Neural progenitor cell (in vitro differentiated cells): ENCODE measurements at regions not wholly inside any gene's neighbourhood (a gene's known extent, or its start where the extent isn't known, plus 50 kb on each side); places are given as distances from the start of the nearest gene placed in this dataset.
"Not testable (repeated sequence)": the region's sequence is repeated elsewhere in the genome, so short reads cannot be mapped to it uniquely, and the experiment has no call there.

Experiments used
- DNase-seq: peaks from one replicate; pipeline ENCODE4 v3.0.0-alpha.2; 2016; ENCODE audit warnings: low spot score
- H2AFZ ChIP-seq: fragments of 200-600 bp; sonication (generic); replicated peaks from 2 replicates; pipeline ENCODE4 v1.6.1; 2016; ENCODE audit warnings: antibody characterized with exemption
- H3F3A ChIP-seq: fragments of 200-600 bp; sonication (generic); 2 replicates; pipeline ENCODE4 v1.6.1; 2016; ENCODE audit warnings: antibody characterized with exemption, low read depth
- H3K27ac ChIP-seq: fragments of 200-600 bp; sonication (generic); 2 replicates; pipeline ENCODE4 v1.5.1; 2016; ENCODE audit warnings: mild to moderate bottlenecking
- H3K27me3 ChIP-seq: fragments of 200-600 bp; sonication (generic); 2 replicates; pipeline ENCODE4 v1.6.1; 2016; ENCODE audit warnings: mild to moderate bottlenecking, moderate library complexity
- H3K36me3 ChIP-seq: fragments of 200-600 bp; sonication (generic); 2 replicates; pipeline ENCODE4 v1.5.1; 2016
- H3K4me1 ChIP-seq: fragments of 200-600 bp; sonication (generic); 2 replicates; pipeline ENCODE4 v1.6.1; 2016; ENCODE audit warnings: mixed run types
- H3K4me2 ChIP-seq: fragments of 200-600 bp; sonication (generic); 2 replicates; pipeline ENCODE4 v1.6.1; 2016
- H3K4me3 ChIP-seq: fragments of 200-600 bp; sonication (generic); 2 replicates; pipeline ENCODE4 v1.5.1; 2016
- H3K79me2 ChIP-seq: fragments of 200-600 bp; sonication (generic); 2 replicates; pipeline ENCODE4 v1.6.1; 2016; ENCODE audit warnings: low read depth
- H3K9ac ChIP-seq: fragments of 200-600 bp; sonication (generic); 2 replicates; pipeline ENCODE4 v1.6.1; 2016
- H3K9me3 ChIP-seq: fragments of 200-600 bp; sonication (generic); 2 replicates; pipeline ENCODE4 v1.5.1; 2016; ENCODE audit warnings: low read depth
- H4K20me1 ChIP-seq: fragments of 200-600 bp; sonication (generic); 2 replicates; pipeline ENCODE4 v1.6.1; 2016; ENCODE audit warnings: low read depth
- H3K27ac Mint-ChIP-seq: 3 replicates; pipeline ENCODE4 v1.8.0; 2021; ENCODE audit warnings: mixed read lengths
- H3K27me3 Mint-ChIP-seq: 2 replicates; pipeline ENCODE4 v1.8.0; 2022; ENCODE audit warnings: low read depth, mild to moderate bottlenecking, inconsistent platforms, moderate library complexity, mixed read lengths; ENCODE audit not compliant: insufficient read depth
- H3K36me3 Mint-ChIP-seq: 3 replicates; pipeline ENCODE4 v1.8.0; 2021; ENCODE audit warnings: mixed read lengths
- H3K4me1 Mint-ChIP-seq: 3 replicates; pipeline ENCODE4 v1.8.0; 2021; ENCODE audit warnings: mixed read lengths
- H3K4me3 Mint-ChIP-seq: 3 replicates; pipeline ENCODE4 v1.8.0; 2021; ENCODE audit warnings: mild to moderate bottlenecking, moderate library complexity, mixed read lengths
- H3K9me3 Mint-ChIP-seq: 3 replicates; pipeline ENCODE4 v1.8.0; 2020; ENCODE audit warnings: mixed read lengths
- EZH2 ChIP-seq: fragments of 200-600 bp; sonication (generic); IDR thresholded peaks from 2 replicates; pipeline ENCODE4 v1.6.1; 2017; ENCODE audit warnings: antibody characterized with exemption, mild to moderate bottlenecking, moderate library complexity
- EZH2phosphoT487 ChIP-seq: fragments of 200-600 bp; sonication (generic); IDR thresholded peaks from 2 replicates; pipeline ENCODE4 v1.6.1; 2017; ENCODE audit warnings: antibody characterized with exemption
- TF ChIP-seq, protein P1 (sequence below): fragments of 200-600 bp; sonication (generic); IDR thresholded peaks from 2 replicates; pipeline ENCODE4 v1.5.1; 2017; ENCODE audit warnings: antibody characterized with exemption, mild to moderate bottlenecking

GRCh38 chr2:188036786-188037185, 254.9 kb upstream of the GULP1 start:
- H3K4me1 Mint-ChIP-seq, H3K4me3 ChIP-seq, H2AFZ ChIP-seq, DNase-seq, H3K4me3 Mint-ChIP-seq, H3K4me2 ChIP-seq, H3K27me3 Mint-ChIP-seq, H3K27me3 ChIP-seq, H3K79me2 ChIP-seq, H3K9ac ChIP-seq, H4K20me1 ChIP-seq, H3K36me3 Mint-ChIP-seq, H3K9me3 Mint-ChIP-seq, H3K27ac ChIP-seq, H3K36me3 ChIP-seq, H3K27ac Mint-ChIP-seq, H3F3A ChIP-seq, H3K9me3 ChIP-seq: not testable (repeated sequence)
- peaks cover 33% of the 10 kb centered on the region for H3K4me1 ChIP-seq

GRCh38 chr2:188039307-188039706, 252.4 kb upstream of the GULP1 start:
- H3K4me3 Mint-ChIP-seq = no peak overlapping the region
- no peak overlapping the region for H3K9ac ChIP-seq
- H3K36me3 ChIP-seq = no peaks in the 10 kb centered on the region
- H3K27ac Mint-ChIP-seq = no peak overlapping the region
- no peaks in the 10 kb centered on the region for H3K36me3 Mint-ChIP-seq
- DNase-seq = no peak
- H3K27ac ChIP-seq = no peak overlapping the region
- peaks cover 3% of the 10 kb centered on the region for H3K27me3 Mint-ChIP-seq
- H3K27me3 ChIP-seq = no peaks in the 10 kb centered on the region
- H3K4me1 ChIP-seq = peaks cover 9% of the 10 kb centered on the region
- H3K79me2 ChIP-seq = peaks cover 4% of the 10 kb centered on the region
- no peaks in the 10 kb centered on the region for H3K4me1 Mint-ChIP-seq
- H3K4me2 ChIP-seq = no peak overlapping the region
- H3K9me3 ChIP-seq = no peaks in the 10 kb centered on the region
- H4K20me1 ChIP-seq = no peaks in the 10 kb centered on the region
- no peak overlapping the region for H2AFZ ChIP-seq
- H3F3A ChIP-seq = no peaks in the 10 kb centered on the region
- no peaks in the 10 kb centered on the region for H3K9me3 Mint-ChIP-seq
- H3K4me3 ChIP-seq = no peak overlapping the region
- TF ChIP-seq EZH2 = no peak
- TF ChIP-seq EZH2phosphoT487 = no peak
- TF ChIP-seq, protein P1, sequence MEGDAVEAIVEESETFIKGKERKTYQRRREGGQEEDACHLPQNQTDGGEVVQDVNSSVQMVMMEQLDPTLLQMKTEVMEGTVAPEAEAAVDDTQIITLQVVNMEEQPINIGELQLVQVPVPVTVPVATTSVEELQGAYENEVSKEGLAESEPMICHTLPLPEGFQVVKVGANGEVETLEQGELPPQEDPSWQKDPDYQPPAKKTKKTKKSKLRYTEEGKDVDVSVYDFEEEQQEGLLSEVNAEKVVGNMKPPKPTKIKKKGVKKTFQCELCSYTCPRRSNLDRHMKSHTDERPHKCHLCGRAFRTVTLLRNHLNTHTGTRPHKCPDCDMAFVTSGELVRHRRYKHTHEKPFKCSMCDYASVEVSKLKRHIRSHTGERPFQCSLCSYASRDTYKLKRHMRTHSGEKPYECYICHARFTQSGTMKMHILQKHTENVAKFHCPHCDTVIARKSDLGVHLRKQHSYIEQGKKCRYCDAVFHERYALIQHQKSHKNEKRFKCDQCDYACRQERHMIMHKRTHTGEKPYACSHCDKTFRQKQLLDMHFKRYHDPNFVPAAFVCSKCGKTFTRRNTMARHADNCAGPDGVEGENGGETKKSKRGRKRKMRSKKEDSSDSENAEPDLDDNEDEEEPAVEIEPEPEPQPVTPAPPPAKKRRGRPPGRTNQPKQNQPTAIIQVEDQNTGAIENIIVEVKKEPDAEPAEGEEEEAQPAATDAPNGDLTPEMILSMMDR = no peak

GRCh38 chr2:188042412-188042811, 249.3 kb upstream of the GULP1 start:
- Mint-ChIP-seq H3K9me3 (peaks cover 2% of the 10 kb centered on the region), H3K36me3 (no peaks in the 10 kb centered on the region), H3K27ac (no peak overlapping the region), H3K4me3 (no peak overlapping the region), H3K4me1 (no peaks in the 10 kb centered on the region), H3K27me3 (peaks cover 3% of the 10 kb centered on the region)
- H3K4me1 ChIP-seq = no peaks in the 10 kb centered on the region
- H3K4me2 ChIP-seq = no peak overlapping the region
- no peak overlapping the region for H3K4me3 ChIP-seq
- no peak for DNase-seq
- no peaks in the 10 kb centered on the region for H3K36me3 ChIP-seq
- TF ChIP-seq EZH2 (no peak), EZH2phosphoT487 (no peak)
- TF ChIP-seq, protein P1 = no peak
- no peak overlapping the region for H2AFZ ChIP-seq
- no peaks in the 10 kb centered on the region for H4K20me1 ChIP-seq
- no peak overlapping the region for H3K27ac ChIP-seq
- H3K9me3 ChIP-seq = no peaks in the 10 kb centered on the region
- H3K79me2 ChIP-seq = no peaks in the 10 kb centered on the region
- H3K9ac ChIP-seq = no peak overlapping the region
- no peaks in the 10 kb centered on the region for H3F3A ChIP-seq
- H3K27me3 ChIP-seq = no peaks in the 10 kb centered on the region

- Histone ChIP-seq H4K20me1 (no peaks in the 10 kb centered on the region), H3K4me1 (no peaks in the 10 kb centered on the region)
These were observed 246.7 kb upstream of the GULP1 start for GRCh38 chr2:188045016-188045415.

More at GRCh38 chr2:188045016-188045415, 246.7 kb upstream of the GULP1 start:
- DNase-seq = no peak
- no peaks in the 10 kb centered on the region for H3F3A ChIP-seq
- H3K79me2 ChIP-seq = no peaks in the 10 kb centered on the region
- Mint-ChIP-seq H3K4me1 (no peaks in the 10 kb centered on the region), H3K4me3 (no peak overlapping the region), H3K9me3 (peaks cover 2% of the 10 kb centered on the region), H3K27ac (no peak overlapping the region), H3K36me3 (no peaks in the 10 kb centered on the region), H3K27me3 (peaks cover 3% of the 10 kb centered on the region)
- no peak overlapping the region for H3K4me2 ChIP-seq
- no peak overlapping the region for H3K4me3 ChIP-seq
- H3K36me3 ChIP-seq = no peaks in the 10 kb centered on the region
- H3K27me3 ChIP-seq = no peaks in the 10 kb centered on the region
- TF ChIP-seq, protein P1 = no peak
- TF ChIP-seq EZH2phosphoT487 = no peak
- no peak for TF ChIP-seq EZH2
- H3K9me3 ChIP-seq = no peaks in the 10 kb centered on the region
- no peak overlapping the region for H3K9ac ChIP-seq
- H2AFZ ChIP-seq = no peak overlapping the region
- no peak overlapping the region for H3K27ac ChIP-seq
